ENCODE measurements at regions not wholly inside any gene's neighbourhood (a gene's known extent, or its start where the extent isn't known, plus 50 kb on each side); places are given as distances from the start of the nearest gene placed in this dataset.

- no peak overlapping the region for H3K4me3 ChIP-seq (ENCODE audit: low read depth, low read length)
- no peak for TF ChIP-seq CTCF (IDR thresholded peaks at IDR 0.05; ENCODE audit: low read depth, low read length)
Measured at GRCh38 chr11:134576721-134577171, 164.7 kb upstream of the B3GAT1 start.

- TF ChIP-seq CTCF (IDR thresholded peaks at IDR 0.05; ENCODE audit: low read depth, low read length) = no peak
- H3K4me3 ChIP-seq (ENCODE audit: low read depth, low read length) = no peak overlapping the region
Measured at GRCh38 chr11:134576286-134576685, 164.2 kb upstream of the B3GAT1 start.

- no peak overlapping the region for H3K4me3 ChIP-seq (ENCODE audit: low read depth, low read length)
- TF ChIP-seq CTCF (IDR thresholded peaks at IDR 0.05; ENCODE audit: low read depth, low read length) = no peak
Measured at GRCh38 chr11:134575504-134576230, 163.6 kb upstream of the B3GAT1 start.

GRCh38 chr11:134574947-134575346 is 162.9 kb upstream of the B3GAT1 start:
- H3K4me3 ChIP-seq (ENCODE audit: low read depth, low read length) = no peak overlapping the region
- no peak for TF ChIP-seq CTCF (IDR thresholded peaks at IDR 0.05; ENCODE audit: low read depth, low read length)

GRCh38 chr11:134574425-134574824 is 162.4 kb upstream of the B3GAT1 start:
- no peak for TF ChIP-seq CTCF (IDR thresholded peaks at IDR 0.05; ENCODE audit: low read depth, low read length)
- H3K4me3 ChIP-seq (ENCODE audit: low read depth, low read length) = no peak overlapping the region

- TF ChIP-seq CTCF (IDR thresholded peaks at IDR 0.05; ENCODE audit: low read depth, low read length) = no peak
Measured at GRCh38 chr11:134573857-134574256, 161.8 kb upstream of the B3GAT1 start.

GRCh38 chr11:134572741-134573675 is 161.0 kb upstream of the B3GAT1 start:
- no peak overlapping the region for H3K4me3 ChIP-seq (ENCODE audit: low read depth, low read length)
- no peak for TF ChIP-seq CTCF (IDR thresholded peaks at IDR 0.05; ENCODE audit: low read depth, low read length)

More at GRCh38 chr11:134573857-134574256, 161.8 kb upstream of the B3GAT1 start:
- H3K4me3 ChIP-seq (ENCODE audit: low read depth, low read length) = no peak overlapping the region
